ENCODE measurements at regions not wholly inside any gene's neighbourhood (a gene's known extent, or its start where the extent isn't known, plus 50 kb on each side); places are given as distances from the start of the nearest gene placed in this dataset.

- no peak for TF ChIP-seq RXRA (IDR thresholded peaks at IDR 0.05)
- TF ChIP-seq, protein P1, sequence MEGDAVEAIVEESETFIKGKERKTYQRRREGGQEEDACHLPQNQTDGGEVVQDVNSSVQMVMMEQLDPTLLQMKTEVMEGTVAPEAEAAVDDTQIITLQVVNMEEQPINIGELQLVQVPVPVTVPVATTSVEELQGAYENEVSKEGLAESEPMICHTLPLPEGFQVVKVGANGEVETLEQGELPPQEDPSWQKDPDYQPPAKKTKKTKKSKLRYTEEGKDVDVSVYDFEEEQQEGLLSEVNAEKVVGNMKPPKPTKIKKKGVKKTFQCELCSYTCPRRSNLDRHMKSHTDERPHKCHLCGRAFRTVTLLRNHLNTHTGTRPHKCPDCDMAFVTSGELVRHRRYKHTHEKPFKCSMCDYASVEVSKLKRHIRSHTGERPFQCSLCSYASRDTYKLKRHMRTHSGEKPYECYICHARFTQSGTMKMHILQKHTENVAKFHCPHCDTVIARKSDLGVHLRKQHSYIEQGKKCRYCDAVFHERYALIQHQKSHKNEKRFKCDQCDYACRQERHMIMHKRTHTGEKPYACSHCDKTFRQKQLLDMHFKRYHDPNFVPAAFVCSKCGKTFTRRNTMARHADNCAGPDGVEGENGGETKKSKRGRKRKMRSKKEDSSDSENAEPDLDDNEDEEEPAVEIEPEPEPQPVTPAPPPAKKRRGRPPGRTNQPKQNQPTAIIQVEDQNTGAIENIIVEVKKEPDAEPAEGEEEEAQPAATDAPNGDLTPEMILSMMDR (IDR thresholded peaks at IDR 0.05; ENCODE audit: low read depth, low read length, missing input control): no peak
- no peak for TF ChIP-seq YY1 (IDR thresholded peaks at IDR 0.05)
Measured at GRCh38 chr17:34098699-34099098, 156.4 kb upstream of the CCL2 start.

Data from liver (tissue), 3 donors.